IPS-NIHi7 (cell line): ENCODE measurements at regions not wholly inside any gene's neighbourhood (a gene's known extent, or its start where the extent isn't known, plus 50 kb on each side); places are given as distances from the start of the nearest gene placed in this dataset.
A peak's percentile ranks its signal among the peaks of the same experiment; 100 is the strongest.

Experiments
- DNase-seq: peaks from one replicate; pipeline ENCODE4 v3.0.0; 2012; ENCODE audit warnings: mixed read lengths; ENCODE audit errors: extremely low spot score

DNA sequence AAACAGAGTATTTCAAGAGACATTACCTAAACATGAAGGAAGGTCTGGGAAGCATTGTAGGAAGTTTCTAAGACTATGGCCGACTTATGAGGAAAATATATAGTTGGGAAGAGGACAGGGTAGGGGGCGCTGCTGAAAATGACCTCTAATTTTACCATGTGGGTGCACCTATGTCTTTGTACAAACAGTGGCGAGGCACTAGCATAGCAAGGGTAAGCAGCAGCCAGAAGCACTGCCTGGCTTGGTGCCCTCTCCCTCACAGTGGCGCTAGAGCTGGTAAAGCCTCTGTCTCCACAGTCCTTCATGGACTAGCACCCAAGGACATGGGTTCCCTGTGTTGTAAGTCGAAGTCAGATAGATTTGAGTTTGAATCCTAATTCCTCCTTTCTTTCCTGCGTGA is 461.2 kb downstream of the INHBA start:
- DNase-seq = peak; percentile 26

DNA sequence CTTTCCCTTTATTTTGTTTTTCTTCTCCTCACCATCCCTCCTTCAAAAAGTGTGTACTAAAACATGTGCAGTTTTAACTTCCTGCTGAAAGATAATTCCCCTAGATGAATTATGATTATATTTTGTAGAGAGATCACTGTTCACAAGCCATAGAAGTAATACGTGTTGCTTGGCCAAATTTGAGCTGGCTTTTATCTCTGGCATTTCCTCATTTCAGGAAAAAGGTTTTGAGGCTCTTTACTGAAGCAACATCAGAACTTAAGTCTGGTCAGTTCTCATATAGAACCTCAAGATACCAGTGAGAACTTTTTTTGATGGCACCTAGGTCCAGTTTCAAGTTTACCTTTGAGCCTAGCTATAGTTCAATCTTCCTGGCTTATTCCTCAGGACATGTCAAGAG is 463.3 kb downstream of the INHBA start:
- no peak for DNase-seq

DNA sequence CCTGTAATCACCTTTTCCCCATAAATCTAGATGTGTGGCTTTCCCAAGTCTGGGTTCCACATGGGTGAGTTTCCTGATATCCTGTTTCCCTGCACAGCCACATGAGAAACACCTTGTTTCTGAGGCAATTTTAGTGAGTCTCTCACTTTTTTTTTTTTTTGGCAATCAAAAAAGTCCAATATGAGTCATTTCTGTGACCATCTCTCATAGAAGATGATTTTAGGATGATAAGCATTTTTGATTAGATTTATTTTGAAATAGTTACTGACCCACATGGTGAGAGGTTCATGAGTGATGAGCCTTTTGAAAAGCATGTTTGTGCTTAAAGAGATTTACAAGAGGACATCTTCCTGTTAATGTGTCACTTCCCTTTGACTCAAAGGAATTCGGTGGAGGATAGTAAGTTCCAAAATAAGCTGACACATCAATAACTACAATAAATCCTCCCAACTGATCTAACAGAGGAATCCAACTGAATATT is 464.0 kb downstream of the INHBA start:
- no peak for DNase-seq

DNA sequence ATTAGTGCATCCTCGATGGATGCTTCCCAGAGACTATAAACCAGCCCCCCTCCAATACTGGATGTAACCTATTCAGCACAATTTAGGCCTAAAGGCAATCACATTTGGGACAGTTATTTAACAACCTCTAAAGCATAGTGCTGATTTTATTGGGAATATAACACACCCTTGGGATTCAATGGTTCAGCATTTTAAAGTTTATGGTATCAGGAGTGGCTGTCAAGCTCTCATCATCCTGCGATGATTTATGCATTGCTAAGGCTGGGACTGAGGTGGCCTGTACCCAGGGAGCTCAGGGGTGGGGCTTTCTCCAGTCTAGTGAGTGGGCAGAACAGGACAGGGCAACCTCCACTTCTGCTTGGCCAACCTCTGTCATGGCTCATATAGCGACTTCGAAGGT is 464.9 kb downstream of the INHBA start:
- no peak for DNase-seq

DNA sequence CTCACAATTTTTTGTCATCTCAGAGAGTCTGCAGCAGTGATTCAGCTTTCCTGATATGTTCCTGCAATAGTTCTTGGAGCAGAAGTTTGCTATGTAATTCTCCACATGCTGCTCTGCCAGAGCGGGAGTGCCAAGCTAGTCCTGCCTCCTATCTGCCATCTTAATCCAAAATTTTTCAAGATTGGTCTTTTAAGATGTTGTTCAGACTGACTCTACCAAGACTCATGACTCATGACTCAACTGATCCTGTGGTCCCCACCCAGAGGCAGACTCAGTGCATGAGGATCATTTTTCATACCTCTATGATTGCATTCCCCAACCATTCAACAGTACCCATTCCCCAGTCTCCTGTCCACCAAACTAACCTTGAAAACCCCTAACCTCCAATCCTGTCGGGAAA is 470.8 kb downstream of the INHBA start:
- no peak for DNase-seq

DNA sequence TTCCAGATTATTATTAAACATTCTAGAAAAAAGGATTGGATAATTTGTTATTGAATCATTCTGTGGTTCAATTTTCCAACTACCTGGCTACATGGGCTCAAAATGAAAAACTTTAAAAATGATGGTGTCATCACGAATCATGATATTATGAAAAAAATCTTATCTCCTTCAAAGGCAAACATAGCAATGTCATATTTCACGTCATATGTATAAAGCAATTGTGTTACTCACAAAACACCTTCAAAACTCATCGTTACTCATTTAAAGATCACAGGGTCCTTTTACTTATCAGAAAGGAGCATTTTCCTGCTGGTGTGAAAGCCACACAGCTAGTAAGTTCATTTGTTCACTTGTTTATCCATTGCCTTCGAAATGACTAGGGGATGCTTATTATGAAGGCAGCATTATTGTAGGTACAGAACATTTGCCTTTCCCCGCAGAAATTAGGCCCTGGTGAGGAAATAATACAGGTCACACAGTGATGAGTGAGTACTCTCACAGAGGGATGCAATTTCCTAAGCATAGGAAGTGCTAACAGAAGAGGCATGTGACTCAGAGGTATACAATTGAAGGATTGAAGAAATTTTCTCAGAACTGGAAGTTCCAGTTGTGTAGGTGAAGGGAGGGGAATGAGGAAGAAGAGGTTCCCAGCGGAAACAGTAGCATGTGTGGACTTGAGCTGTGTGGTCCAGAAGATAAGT is 478.7 kb downstream of the INHBA start:
- DNase-seq = no peak

DNA sequence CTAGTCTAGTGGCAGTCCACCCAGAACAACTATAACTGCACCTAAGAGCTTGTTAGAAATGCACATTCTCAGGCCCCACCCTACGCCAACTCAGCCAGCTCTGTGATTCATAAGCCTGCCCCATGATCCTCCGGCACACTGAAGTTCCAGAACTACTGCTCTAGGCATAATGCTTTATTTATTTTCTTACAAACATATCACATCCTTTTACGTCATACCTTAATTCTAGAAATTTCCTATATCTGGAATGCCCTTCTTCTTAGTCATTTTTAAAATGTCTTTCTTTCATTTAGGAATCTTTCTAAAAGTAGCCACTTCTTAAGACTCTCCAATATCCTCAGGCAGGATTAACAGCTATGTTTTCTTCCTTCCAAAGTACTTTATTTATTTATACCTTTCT is 480.1 kb downstream of the INHBA start:
- no peak for DNase-seq

DNA sequence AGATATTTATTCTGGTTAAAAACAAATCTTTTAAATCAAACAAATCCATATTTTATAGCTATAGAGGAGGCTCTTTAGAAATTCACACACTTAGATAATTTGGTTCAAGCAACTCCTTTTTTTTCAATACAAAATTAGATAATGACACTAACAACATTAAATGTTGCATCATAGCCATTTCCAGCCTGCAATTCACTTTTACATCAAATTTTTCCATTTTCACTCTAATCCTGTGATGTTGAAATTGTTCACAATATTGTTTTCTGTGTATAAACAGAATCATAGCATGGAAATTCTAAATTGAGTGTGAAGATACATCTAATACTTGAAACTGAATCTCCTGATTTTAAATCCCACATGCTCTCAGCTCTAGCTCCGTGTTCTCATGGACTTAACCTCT is 482.6 kb downstream of the INHBA start:
- DNase-seq = no peak

DNA sequence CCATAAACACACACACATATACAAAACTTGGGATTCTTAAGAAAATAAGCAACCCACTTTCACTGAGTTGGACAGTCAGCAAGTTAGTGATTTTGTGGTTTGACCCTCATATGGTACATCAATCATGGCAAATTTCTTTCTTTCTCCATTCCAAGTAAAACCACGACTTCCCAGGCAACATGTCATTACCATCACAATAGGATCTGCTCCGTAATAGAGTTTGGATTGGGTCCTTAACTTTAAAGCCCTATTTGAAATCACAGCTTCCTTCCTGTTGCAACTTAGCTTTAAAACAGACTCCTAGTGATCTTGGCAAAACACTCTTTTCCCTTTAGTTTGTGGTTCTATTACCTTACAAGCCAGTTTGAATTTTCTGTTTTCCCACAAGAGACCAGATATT is 483.6 kb downstream of the INHBA start:
- DNase-seq = no peak

DNA sequence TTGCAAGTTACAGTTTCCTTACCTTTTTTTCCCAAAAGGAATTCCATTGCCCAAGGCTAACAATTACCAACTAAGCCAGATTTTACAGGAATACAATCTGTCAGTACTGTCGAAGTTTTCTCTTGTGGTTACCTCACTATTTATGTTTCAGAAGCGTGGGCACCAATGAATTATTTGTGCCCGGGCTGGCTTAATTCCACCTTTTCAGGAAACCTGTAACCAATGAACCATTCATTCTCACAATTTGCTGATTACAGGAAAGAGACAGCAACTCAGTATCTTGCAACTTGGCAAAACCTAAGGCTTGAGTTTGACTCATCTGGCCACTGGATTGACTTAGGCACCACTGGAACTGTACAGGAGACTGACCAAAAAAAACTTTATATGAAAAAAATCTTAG is 485.6 kb downstream of the INHBA start:
- no peak for DNase-seq

DNA sequence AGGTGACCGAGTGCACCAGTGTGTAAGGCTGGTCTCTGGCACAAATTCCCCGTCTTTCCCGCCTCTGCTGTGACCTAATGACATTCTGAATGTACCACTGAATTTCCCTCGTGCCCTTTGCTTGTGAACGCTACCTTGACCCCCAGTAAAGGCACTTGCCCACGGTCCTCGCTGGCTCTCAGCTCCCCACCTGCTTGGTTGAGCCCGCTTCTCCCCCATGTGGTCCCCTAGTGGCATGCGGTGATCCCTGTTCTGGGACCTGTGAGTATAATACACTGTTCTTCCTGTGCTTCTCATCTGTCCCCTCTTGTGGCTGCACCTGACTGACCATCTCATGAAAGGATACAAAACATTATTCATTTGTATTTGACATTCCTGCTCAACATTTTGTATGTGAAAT is 495.7 kb downstream of the INHBA start:
- DNase-seq = peak; percentile 43

DNA sequence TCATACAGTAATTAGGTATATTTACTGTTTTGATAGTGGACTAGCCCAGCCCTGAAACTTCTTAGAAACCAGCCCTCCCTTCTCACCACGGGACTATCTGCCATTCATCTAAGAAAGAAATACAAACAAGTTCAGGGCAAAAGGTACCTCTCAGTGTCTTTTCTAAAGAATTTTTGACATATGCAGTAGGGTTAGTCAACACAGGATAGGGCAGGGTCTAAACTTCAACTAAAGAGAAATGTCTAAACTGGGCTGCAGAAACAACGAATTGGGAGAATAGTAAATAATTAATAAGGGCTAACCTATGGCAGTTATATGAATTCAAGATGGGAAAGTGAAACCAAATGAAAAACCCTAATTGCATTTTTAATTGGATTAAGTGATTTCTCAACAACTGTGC is 496.6 kb downstream of the INHBA start:
- DNase-seq = no peak

DNA sequence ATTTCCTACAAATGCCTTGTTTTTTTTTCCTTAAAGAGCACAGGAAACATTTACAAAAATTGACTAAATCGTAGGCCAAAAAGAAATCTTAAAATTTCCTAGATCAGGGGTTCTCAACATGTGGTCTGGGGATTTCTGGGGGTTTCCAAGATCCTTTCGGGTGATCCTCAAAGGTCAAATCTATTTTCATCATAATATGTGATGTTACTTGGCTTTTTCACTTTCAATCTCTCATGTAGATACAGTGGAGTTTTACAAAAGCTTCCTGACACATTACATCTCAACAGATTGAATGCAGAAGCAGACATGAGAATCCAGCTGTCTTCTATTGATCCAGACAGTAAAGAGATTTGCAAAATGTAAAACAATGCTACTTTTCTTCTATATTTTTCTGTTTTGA is 497.3 kb downstream of the INHBA start:
- no peak for DNase-seq

DNA sequence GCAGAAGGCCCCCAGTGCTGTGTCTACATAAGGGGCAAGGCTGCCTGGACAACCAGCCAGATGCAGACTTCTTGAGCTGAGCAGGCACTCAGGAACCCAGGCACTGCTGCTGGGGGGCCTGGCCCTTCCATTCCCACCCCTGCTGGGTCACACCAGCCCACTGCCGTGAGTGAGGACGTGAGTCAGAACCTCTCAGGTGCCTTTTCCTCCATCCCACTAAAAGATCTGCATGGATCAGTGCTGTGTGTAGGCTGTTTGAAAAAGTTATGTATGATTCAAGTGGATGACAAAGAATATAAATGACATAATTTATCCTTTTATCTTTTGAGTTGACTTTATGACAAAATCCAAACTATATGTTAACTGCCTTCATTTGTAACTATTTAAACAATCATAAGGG is 499.3 kb downstream of the INHBA start:
- no peak for DNase-seq

DNA sequence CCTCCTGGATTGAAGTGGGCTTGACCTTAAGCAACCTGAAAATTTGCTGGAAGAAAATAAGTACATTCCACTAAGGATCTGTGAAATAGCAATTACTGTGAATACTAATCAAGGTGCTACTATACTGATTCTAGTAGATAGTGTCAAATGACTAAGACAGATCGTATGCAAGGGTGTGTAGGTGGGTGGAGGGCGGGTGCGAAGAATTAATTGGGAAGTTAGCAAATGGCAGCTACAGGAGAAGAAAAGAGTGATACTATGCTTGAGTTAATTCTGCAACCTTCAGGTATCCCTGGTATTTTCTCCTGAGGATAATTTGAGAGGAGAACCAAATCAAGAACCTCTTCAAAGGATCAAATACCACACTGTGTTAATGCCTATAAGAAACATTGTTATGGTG is 501.9 kb downstream of the INHBA start:
- no peak for DNase-seq

DNA sequence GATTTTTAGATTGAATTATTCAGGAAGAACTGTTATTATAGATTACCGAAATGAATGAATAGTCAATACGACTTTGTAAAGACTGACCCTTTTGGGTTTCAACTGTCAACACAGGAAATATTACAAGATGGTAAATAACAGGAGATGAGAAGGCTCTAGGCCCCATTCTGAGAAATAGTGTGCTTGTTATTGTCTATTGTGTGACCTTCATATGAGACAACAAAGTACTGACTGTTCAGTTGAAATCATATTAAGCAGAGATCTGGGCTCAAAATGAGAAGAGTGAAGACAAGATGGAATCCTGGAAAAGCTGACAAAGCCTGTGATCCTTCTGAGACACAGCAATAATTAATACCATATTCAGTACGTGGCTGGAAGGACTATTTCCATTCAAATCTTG is 503.8 kb downstream of the INHBA start:
- no peak for DNase-seq

DNA sequence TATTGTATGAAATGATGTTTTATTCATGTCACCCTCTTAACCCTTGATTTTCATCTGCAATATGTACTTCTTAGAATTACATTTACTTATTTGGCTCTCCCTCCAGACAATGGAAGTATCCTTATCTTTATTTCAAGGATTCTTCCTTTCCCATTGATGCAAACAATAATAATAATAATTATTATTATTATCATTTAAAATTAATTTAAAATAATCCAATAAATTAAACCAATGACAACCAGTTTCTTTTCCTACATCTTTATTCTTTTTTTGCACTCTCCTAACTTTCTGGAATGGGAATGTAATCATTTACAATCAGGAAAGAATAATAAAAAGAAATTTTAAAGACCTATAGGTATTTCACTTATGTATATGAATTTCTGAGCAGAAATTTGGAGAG is 504.4 kb downstream of the INHBA start:
- DNase-seq = no peak

DNA sequence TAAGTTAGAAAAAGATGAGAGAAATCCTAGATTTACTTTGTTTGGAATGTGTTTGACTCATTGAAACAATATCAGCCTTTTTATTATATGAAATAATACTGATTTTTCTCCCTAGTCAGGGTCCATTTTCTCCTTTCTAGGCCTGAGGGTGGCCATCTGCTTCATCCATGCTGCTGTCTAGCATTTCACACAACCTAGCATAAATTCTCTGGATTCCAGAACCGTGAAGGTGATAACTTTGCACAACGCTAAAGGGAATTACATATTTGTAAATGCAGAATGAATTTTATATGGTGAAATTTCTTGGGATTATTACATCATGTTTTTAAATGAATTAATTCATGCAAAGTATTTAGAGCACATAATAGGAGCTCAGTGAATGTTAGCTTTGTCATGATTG is 505.1 kb downstream of the INHBA start:
- no peak for DNase-seq

DNA sequence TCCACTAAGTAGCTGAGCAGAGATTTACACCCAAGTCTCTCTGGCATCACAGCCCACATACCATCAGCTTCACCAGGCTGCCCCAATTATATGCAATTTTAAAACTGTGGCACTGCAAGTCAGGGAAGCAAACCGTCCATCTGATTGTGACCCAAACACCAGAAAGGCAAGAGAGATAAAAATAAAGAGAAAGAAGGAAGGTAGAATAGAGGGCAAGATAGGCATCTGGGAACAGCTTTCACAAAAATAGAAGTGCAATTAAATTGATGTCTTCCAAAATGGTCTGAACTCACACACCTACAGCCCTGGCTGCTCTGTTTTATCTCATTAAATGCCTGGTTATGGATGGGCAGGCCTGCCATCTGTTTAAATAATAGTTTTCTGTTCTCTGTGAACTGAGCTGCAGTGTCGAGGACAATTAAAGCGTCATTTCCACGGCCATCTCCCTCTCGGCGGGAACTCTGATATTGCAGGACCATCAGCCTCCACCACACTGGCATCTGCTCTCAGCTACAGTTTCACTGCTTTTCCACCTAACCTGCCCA is 509.1 kb downstream of the INHBA start:
- no peak for DNase-seq

DNA sequence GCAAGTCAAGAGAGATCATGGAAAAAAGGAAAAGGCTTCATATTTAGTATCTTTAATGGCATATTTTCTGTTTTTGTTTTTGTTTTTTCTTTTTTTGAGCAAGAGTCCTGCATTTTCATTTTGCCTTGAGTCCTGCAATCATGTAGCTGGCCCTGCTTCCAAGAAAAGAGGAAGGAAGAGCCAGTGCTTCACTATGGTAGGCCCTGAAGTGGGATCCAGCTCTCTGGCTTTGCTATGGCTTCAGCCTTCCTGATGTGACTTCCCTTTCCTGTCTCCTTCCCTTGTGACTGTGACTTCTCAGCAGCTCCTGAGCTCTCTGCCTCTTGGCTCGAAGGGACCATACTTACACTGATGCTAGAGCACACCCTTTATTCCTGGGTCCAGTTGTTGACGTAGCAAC is 512.3 kb downstream of the INHBA start:
- no peak for DNase-seq

DNA sequence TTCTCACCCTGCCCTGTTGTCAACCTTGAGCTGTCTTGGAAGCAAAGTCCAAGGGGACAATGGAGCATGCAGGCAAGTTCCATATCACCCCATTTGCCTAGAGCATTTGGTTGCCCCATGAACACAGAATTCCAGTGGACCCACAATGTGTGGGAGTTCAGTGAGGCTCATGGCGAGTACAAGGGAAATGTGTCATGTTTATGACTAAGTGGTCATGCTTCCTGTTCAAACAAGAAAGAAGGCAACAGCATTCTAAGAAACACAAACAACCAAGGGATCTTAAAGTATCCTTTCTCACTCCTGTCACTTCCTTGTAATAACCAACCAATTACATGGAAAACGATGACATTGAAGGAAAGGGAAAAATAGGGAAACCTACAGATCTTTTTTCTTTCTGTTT is 513.0 kb downstream of the INHBA start:
- DNase-seq = no peak

DNA sequence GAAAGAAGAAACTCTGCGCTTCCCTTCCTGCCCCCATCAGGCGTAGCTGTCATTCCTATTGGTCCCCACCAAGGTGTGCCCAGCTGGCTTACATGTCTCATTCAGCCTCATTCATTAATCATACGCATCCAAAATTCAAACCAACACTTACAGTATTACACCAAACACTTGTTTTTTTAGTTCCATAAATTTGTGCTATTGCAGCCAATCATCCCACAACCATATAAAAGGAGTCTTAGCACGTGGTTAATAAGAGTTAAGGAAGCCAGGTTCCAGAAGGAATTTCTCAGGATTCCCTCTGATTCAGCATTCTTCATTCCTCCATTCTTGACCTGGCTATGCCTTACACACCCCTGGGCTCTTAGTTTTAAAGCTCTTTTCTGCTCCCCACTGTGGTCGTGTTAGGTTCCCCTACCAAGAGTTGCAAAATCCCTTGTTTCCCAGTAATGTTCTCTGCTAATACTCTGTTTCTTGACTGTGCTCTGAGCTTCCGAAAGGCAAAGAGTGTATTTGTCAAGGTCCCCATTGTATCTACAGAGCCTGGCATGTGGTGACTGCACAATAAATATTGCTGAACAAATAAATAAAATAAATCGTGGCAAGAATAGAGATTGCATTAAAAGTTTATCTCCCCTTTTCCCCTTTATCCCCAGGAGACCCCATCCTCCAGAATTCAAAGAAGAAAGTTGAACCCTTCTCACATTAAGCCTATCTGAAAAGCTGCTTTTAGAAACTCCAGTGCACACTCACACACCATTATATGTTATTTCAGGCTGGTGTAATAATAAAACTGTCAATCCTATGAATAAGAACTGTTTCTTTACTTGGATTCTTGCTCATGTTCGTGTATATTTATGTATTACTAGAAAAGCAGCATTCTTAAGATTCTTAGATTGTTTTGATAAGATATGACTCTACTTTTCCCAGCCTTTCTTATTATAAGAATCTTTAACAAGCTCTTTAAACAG is 514.4 kb downstream of the INHBA start:
- DNase-seq = no peak

DNA sequence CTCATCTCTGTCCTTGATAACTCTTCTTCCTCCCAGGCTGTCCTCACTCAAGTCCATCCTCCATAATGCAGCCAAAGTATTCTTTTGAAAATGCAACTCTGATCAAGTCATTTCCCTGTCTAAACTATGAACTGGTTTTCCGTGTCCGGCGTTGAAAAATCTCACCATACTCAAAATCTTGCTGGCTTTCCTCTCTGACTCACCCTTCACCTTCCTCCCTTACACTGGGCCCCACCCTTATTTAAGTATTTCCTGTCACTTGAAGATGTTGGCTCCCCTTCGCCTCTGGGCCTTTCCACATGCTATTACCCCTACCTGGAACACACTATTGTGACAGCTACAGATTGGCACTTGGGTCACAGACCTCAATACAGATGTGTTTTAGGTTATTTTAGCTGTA is 515.6 kb downstream of the INHBA start:
- DNase-seq = no peak
